ENCODE measurements at regions not wholly inside any gene's neighbourhood (a gene's known extent, or its start where the extent isn't known, plus 50 kb on each side); places are given as distances from the start of the nearest gene placed in this dataset.
"Not testable (repeated sequence)": the region's sequence is repeated elsewhere in the genome, so short reads cannot be mapped to it uniquely, and the experiment has no call there.

DNA sequence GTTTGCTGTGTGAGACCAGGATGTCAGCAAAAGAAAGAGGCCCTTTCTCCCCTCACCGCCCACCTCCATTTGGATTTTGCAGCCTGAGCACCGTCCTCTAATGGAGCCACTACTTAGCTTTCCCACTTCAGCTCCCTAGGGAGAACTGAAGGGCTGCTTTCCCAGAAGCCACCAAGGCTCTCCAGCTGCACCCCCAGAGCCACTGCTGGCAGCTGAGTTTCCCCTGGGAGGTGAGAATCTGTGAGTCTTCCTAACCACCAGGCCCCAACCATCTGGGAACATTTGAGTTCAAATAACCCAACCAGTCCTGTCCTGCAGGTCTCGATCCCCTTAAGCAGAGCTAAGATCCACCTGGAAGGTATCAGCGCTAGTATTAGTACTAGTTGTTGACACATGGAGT lies 173.1 kb upstream of the USP9X start:
- Histone ChIP-seq H3K27ac (no peak overlapping the region), H3K36me3 (no peaks in the 10 kb centered on the region), H3K4me1 (ENCODE audit: control insufficient read depth in 1 of 2, insufficient read depth in 1 of 2, low read depth in 1 of 2, low read length in 1 of 2) (no peaks in the 10 kb centered on the region), H3K4me3 (ENCODE audit: low read depth in 1 of 2, low read length in 1 of 2) (no peak overlapping the region), H3K9me3 (no peaks in the 10 kb centered on the region), H3K27me3 (no peaks in the 10 kb centered on the region)
- TF ChIP-seq, protein P1, sequence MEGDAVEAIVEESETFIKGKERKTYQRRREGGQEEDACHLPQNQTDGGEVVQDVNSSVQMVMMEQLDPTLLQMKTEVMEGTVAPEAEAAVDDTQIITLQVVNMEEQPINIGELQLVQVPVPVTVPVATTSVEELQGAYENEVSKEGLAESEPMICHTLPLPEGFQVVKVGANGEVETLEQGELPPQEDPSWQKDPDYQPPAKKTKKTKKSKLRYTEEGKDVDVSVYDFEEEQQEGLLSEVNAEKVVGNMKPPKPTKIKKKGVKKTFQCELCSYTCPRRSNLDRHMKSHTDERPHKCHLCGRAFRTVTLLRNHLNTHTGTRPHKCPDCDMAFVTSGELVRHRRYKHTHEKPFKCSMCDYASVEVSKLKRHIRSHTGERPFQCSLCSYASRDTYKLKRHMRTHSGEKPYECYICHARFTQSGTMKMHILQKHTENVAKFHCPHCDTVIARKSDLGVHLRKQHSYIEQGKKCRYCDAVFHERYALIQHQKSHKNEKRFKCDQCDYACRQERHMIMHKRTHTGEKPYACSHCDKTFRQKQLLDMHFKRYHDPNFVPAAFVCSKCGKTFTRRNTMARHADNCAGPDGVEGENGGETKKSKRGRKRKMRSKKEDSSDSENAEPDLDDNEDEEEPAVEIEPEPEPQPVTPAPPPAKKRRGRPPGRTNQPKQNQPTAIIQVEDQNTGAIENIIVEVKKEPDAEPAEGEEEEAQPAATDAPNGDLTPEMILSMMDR (IDR thresholded peaks at IDR 0.05) = no peak

DNA sequence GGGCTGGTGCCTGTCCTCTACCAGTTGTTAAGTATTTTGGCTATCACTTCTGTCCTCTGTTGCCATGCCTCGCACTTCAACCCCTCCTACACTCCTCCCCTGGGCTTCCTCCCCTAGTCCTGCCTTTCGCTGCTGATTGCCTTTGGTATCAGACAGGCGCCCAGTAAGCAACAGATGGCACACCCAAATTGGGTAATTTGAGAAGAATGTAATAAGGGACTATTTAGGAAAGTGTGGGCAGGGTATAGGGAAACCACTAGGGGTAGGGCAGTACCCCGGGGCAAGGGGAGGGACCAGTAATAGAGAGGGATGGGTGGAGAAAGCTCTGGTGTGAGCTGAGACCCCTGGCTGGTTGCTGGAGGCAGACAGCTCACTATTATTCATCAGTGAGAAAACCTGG lies 172.7 kb upstream of the USP9X start:
- Histone ChIP-seq H3K27me3 (no peaks in the 10 kb centered on the region), H3K4me3 (ENCODE audit: low read depth in 1 of 2, low read length in 1 of 2) (no peak overlapping the region), H3K9me3 (no peaks in the 10 kb centered on the region), H3K36me3 (no peaks in the 10 kb centered on the region), H3K4me1 (ENCODE audit: control insufficient read depth in 1 of 2, insufficient read depth in 1 of 2, low read depth in 1 of 2, low read length in 1 of 2) (no peaks in the 10 kb centered on the region), H3K27ac (no peak overlapping the region)
- TF ChIP-seq, protein P1 (IDR thresholded peaks at IDR 0.05) = no peak

DNA sequence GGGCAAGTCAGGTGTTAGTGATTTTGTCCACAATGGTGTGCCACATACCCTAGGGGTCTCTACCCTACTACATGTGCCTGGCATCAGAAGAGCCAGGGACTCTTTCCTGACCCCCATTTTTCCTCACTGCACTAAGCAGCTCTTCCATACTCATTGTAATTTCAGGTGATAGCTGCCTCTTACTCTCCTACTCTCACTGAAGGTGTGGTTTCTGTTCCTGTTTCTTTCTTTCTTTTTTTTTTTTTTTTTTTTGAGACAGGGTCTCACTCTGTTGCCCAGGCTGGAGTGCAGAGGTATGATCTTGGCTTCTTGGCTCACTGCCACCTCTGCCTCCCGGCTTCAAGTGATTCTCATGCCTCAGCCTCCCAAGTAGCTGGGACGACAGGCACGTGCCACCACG lies 164.9 kb upstream of the USP9X start:
- TF ChIP-seq, protein P1 (IDR thresholded peaks at IDR 0.05) = no peak
- no peak overlapping the region for H3K27ac ChIP-seq
- H3K4me3 ChIP-seq (ENCODE audit: low read depth in 1 of 2, low read length in 1 of 2) = no peak overlapping the region
- no peaks in the 10 kb centered on the region for H3K27me3 ChIP-seq
- H3K36me3 ChIP-seq = no peaks in the 10 kb centered on the region
- H3K4me1 ChIP-seq (ENCODE audit: control insufficient read depth in 1 of 2, insufficient read depth in 1 of 2, low read depth in 1 of 2, low read length in 1 of 2) = no peaks in the 10 kb centered on the region
- H3K9me3 ChIP-seq = no peaks in the 10 kb centered on the region

DNA sequence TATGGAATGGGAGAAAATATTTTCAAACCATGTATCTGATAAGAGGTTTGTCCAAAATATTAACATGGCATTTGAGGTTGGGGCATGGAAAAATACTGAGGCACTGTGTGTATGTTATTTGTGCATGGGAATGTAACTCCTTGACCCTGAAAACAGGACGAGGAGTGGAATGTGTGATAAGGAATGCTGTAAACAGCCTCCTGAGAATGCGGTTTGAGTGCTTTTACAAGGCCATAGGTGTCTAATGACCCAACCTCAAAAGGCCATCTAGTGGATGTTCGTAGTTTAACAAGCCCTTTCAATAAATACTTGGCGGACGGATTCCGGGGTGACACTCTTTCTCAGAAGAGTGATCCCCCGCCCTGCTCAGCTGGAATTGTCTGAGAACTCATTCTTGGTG lies 162.9 kb upstream of the USP9X start:
- Histone ChIP-seq H3K4me1 (ENCODE audit: control insufficient read depth in 1 of 2, insufficient read depth in 1 of 2, low read depth in 1 of 2, low read length in 1 of 2) (no peaks in the 10 kb centered on the region), H3K4me3 (ENCODE audit: low read depth in 1 of 2, low read length in 1 of 2) (no peak overlapping the region), H3K9me3 (no peaks in the 10 kb centered on the region), H3K27me3 (no peaks in the 10 kb centered on the region), H3K36me3 (no peaks in the 10 kb centered on the region), H3K27ac (no peak overlapping the region)
- TF ChIP-seq, protein P1 (IDR thresholded peaks at IDR 0.05) = no peak

DNA sequence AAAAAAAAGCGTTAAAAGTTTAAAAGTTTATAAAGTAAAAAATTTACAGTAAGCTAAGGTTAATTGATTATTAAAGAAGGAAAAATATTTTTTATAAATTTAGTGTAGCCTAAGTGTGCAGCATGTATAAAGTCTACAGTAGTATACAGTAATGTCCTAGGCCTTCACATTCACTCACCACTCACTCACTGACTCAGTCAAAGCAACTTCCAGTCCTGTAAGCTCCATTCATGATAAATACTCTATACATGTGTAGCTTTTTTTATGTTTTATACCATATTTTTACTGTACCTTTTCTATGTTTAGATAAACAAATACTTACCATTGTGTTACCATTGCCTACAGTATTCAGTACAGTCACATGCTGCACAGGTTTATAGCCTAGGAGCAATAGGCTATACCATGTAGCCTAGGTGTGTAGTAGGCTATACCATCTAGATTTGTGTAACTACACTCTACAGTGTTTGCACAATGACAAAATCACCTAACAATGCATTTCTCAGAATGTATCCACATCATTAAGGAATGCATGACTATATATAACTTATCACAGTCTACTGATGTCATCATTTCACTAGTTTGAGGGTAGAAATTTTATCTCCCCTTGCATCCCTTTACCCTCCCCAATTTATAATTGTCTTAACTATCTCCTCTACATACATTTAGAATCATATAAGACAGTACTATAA lies 158.4 kb upstream of the USP9X start:
- not testable (repeated sequence) for H3K27me3 ChIP-seq; H3K4me3 ChIP-seq (ENCODE audit: low read depth in 1 of 2, low read length in 1 of 2); H3K9me3 ChIP-seq; H3K36me3 ChIP-seq; H3K27ac ChIP-seq; H3K4me1 ChIP-seq (ENCODE audit: control insufficient read depth in 1 of 2, insufficient read depth in 1 of 2, low read depth in 1 of 2, low read length in 1 of 2)

DNA sequence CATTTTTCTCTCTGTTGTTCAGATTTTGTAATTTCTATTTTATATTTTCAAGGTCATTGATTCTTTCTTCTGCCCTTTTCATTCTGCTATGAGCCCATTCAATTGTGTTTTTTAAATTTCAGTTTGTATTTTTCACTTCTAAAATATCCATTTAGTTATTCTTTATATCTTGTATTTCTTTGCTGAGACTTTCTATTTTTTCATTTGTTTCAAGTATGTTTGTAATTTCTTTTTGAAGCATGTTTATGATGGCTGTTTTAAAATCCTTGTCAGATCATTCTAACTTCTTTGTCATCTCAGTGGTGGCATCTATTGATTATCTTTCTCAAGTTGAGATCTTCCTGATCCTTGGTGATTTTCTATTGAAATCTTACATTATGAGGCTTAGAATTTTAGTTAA lies 157.2 kb upstream of the USP9X start:
- H3K4me1 ChIP-seq (ENCODE audit: control insufficient read depth in 1 of 2, insufficient read depth in 1 of 2, low read depth in 1 of 2, low read length in 1 of 2) = no peaks in the 10 kb centered on the region
- no peaks in the 10 kb centered on the region for H3K9me3 ChIP-seq
- TF ChIP-seq, protein P1 (IDR thresholded peaks at IDR 0.05) = no peak
- no peaks in the 10 kb centered on the region for H3K27me3 ChIP-seq
- no peak overlapping the region for H3K27ac ChIP-seq
- H3K36me3 ChIP-seq = no peaks in the 10 kb centered on the region
- H3K4me3 ChIP-seq (ENCODE audit: low read depth in 1 of 2, low read length in 1 of 2) = no peak overlapping the region

Data from neutrophil (primary cell).